Fibroblast of skin of left biceps (primary cell): ENCODE measurements at regions not wholly inside any gene's neighbourhood (a gene's known extent, or its start where the extent isn't known, plus 50 kb on each side); places are given as distances from the start of the nearest gene placed in this dataset.
"Not testable (repeated sequence)": the region's sequence is repeated elsewhere in the genome, so short reads cannot be mapped to it uniquely, and the experiment has no call there.

ENCODE experiments used
- DNase-seq, 2 experiments: peaks; one replicate each; pipeline ENCODE4 v3.0.0-alpha.2; 2013; ENCODE audit warnings: low read depth in 2 of 2

- DNase-seq, result not testable (repeated sequence)
Observed at GRCh38 chr7:81286754-81287153, 367.9 kb upstream of the SEMA3C start.

GRCh38 chr7:81285142-81285871 is 366.5 kb upstream of the SEMA3C start:
- peak; percentile 47 to 64 for DNase-seq

- no peak for DNase-seq
Observed at GRCh38 chr7:81284576-81284975, 365.7 kb upstream of the SEMA3C start.

- no peak for DNase-seq
Observed at GRCh38 chr7:81280531-81280930, 361.7 kb upstream of the SEMA3C start.

- DNase-seq, result no peak
Observed at GRCh38 chr7:81277691-81278090, 358.8 kb upstream of the SEMA3C start.

- no peak for DNase-seq
Observed at GRCh38 chr7:81273601-81274397, 354.9 kb upstream of the SEMA3C start.

GRCh38 chr7:81272176-81272575 is 353.3 kb upstream of the SEMA3C start:
- DNase-seq, result no peak

GRCh38 chr7:81268551-81268950 is 349.7 kb upstream of the SEMA3C start:
- no peak for DNase-seq

GRCh38 chr7:81267508-81267907 is 348.7 kb upstream of the SEMA3C start:
- DNase-seq, result no peak

- no peak for DNase-seq
Observed at GRCh38 chr7:81264116-81264515, 345.3 kb upstream of the SEMA3C start.

GRCh38 chr7:81260152-81260551 is 341.3 kb upstream of the SEMA3C start:
- no peak for DNase-seq

- no peak for DNase-seq
Observed at GRCh38 chr7:81256991-81257390, 338.1 kb upstream of the SEMA3C start.

- DNase-seq, result no peak
Observed at GRCh38 chr7:81248420-81248819, 329.6 kb upstream of the SEMA3C start.

GRCh38 chr7:81247364-81247763 is 328.5 kb upstream of the SEMA3C start:
- not testable (repeated sequence) for DNase-seq

- DNase-seq, result no peak
Observed at GRCh38 chr7:81245353-81245752, 326.5 kb upstream of the SEMA3C start.

GRCh38 chr7:81244224-81244623 is 325.4 kb upstream of the SEMA3C start:
- no peak for DNase-seq

- DNase-seq, result no peak
Observed at GRCh38 chr7:81236560-81236959, 317.7 kb upstream of the SEMA3C start.

- no peak for DNase-seq
Observed at GRCh38 chr7:81235997-81236396, 317.1 kb upstream of the SEMA3C start.

- DNase-seq, result no peak
Observed at GRCh38 chr7:81234896-81235295, 316.0 kb upstream of the SEMA3C start.

GRCh38 chr7:81233208-81233940 is 314.5 kb upstream of the SEMA3C start:
- DNase-seq, result no peak

GRCh38 chr7:81232084-81232799 is 313.4 kb upstream of the SEMA3C start:
- DNase-seq, result no peak

- DNase-seq, result no peak
Observed at GRCh38 chr7:81231301-81231838, 312.5 kb upstream of the SEMA3C start.
